ENCODE measurements at regions not wholly inside any gene's neighbourhood (a gene's known extent, or its start where the extent isn't known, plus 50 kb on each side); places are given as distances from the start of the nearest gene placed in this dataset.

DNA sequence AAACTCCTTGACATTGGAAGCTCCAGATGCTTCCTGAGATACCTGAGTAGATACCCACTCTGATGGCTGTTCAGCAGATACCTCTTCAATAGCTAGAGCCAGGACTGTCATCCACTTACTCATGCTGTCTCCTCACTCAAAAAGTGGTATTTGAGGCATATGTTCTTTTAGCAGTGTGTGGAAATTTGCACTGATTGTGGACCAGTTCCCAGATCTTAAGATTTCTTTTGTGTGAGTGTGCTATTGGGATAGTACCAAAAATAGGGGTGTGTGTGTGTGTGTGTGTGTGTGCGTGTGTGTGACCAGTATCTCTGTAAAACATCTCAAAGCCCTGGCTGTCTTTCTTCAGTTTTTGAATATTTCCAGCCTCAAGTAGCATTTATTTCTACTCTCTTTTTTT, 108.3 kb downstream of the SLITRK5 start:
- TF ChIP-seq, protein P1, sequence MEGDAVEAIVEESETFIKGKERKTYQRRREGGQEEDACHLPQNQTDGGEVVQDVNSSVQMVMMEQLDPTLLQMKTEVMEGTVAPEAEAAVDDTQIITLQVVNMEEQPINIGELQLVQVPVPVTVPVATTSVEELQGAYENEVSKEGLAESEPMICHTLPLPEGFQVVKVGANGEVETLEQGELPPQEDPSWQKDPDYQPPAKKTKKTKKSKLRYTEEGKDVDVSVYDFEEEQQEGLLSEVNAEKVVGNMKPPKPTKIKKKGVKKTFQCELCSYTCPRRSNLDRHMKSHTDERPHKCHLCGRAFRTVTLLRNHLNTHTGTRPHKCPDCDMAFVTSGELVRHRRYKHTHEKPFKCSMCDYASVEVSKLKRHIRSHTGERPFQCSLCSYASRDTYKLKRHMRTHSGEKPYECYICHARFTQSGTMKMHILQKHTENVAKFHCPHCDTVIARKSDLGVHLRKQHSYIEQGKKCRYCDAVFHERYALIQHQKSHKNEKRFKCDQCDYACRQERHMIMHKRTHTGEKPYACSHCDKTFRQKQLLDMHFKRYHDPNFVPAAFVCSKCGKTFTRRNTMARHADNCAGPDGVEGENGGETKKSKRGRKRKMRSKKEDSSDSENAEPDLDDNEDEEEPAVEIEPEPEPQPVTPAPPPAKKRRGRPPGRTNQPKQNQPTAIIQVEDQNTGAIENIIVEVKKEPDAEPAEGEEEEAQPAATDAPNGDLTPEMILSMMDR (IDR thresholded peaks at IDR 0.05; ENCODE audit: partially characterized antibody, unreplicated experiment), result no peak
- Mint-ChIP-seq H3K27me3 (ENCODE audit: unreplicated experiment) (no peaks in the 10 kb centered on the region), H3K4me3 (ENCODE audit: unreplicated experiment) (no peak overlapping the region), H3K9me3 (ENCODE audit: unreplicated experiment) (no peaks in the 10 kb centered on the region), H3K4me1 (ENCODE audit: low read depth, unreplicated experiment) (peaks cover 7% of the 10 kb centered on the region), H3K36me3 (ENCODE audit: unreplicated experiment) (no peaks in the 10 kb centered on the region), H3K27ac (ENCODE audit: unreplicated experiment) (no peak overlapping the region)
- DNase-seq, result no peak

GRCh38 chr13:87783366-87783765, 112.2 kb downstream of the SLITRK5 start:
- TF ChIP-seq, protein P1 (IDR thresholded peaks at IDR 0.05; ENCODE audit: partially characterized antibody, unreplicated experiment), result no peak
- Mint-ChIP-seq H3K4me1 (ENCODE audit: low read depth, unreplicated experiment) (peaks cover 7% of the 10 kb centered on the region), H3K27me3 (ENCODE audit: unreplicated experiment) (no peaks in the 10 kb centered on the region), H3K9me3 (ENCODE audit: unreplicated experiment) (no peaks in the 10 kb centered on the region), H3K4me3 (ENCODE audit: unreplicated experiment) (no peak overlapping the region), H3K36me3 (ENCODE audit: unreplicated experiment) (no peaks in the 10 kb centered on the region), H3K27ac (ENCODE audit: unreplicated experiment) (no peak overlapping the region)
- DNase-seq, result no peak

GRCh38 chr13:87788363-87788762, 117.2 kb downstream of the SLITRK5 start:
- no peaks in the 10 kb centered on the region for H3K36me3 Mint-ChIP-seq (ENCODE audit: unreplicated experiment)
- H3K9me3 Mint-ChIP-seq (ENCODE audit: unreplicated experiment), result no peaks in the 10 kb centered on the region
- no peak overlapping the region for H3K4me3 Mint-ChIP-seq (ENCODE audit: unreplicated experiment)
- H3K27ac Mint-ChIP-seq (ENCODE audit: unreplicated experiment), result no peak overlapping the region
- no peaks in the 10 kb centered on the region for H3K27me3 Mint-ChIP-seq (ENCODE audit: unreplicated experiment)
- TF ChIP-seq, protein P1 (IDR thresholded peaks at IDR 0.05; ENCODE audit: partially characterized antibody, unreplicated experiment), result no peak
- no peaks in the 10 kb centered on the region for H3K4me1 Mint-ChIP-seq (ENCODE audit: low read depth, unreplicated experiment)
- DNase-seq, result no peak

GRCh38 chr13:87792878-87793277, 121.7 kb downstream of the SLITRK5 start:
- Mint-ChIP-seq H3K27me3 (ENCODE audit: unreplicated experiment) (no peaks in the 10 kb centered on the region), H3K27ac (ENCODE audit: unreplicated experiment) (no peak overlapping the region), H3K4me3 (ENCODE audit: unreplicated experiment) (no peak overlapping the region), H3K9me3 (ENCODE audit: unreplicated experiment) (no peaks in the 10 kb centered on the region), H3K4me1 (ENCODE audit: low read depth, unreplicated experiment) (peaks cover 7% of the 10 kb centered on the region), H3K36me3 (ENCODE audit: unreplicated experiment) (no peaks in the 10 kb centered on the region)
- TF ChIP-seq, protein P1 (IDR thresholded peaks at IDR 0.05; ENCODE audit: partially characterized antibody, unreplicated experiment), result no peak
- no peak for DNase-seq

DNA sequence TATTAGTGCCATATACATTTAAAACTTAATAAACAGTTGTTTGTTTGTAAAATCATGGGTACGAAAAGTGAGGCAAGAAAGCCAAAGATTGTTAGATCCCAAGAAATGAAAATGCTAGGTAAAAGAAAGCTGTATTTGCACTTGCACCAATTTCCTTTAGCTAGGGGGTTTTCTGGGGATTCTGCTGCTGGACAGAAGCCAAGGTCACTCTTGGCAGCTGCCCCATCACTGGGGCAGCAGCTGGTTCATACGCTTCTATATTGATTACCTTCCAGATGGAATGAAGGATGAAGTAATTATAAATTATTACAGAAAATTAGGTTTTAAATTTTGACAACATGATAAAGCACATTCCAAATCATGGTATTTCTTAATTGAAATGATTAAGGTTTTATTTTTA, 127.4 kb downstream of the SLITRK5 start:
- Mint-ChIP-seq H3K4me3 (ENCODE audit: unreplicated experiment) (no peak overlapping the region), H3K27me3 (ENCODE audit: unreplicated experiment) (no peaks in the 10 kb centered on the region), H3K27ac (ENCODE audit: unreplicated experiment) (peak overlapping the region; percentile 86), H3K36me3 (ENCODE audit: unreplicated experiment) (no peaks in the 10 kb centered on the region), H3K9me3 (ENCODE audit: unreplicated experiment) (peaks cover 3% of the 10 kb centered on the region), H3K4me1 (ENCODE audit: low read depth, unreplicated experiment) (peaks cover 25% of the 10 kb centered on the region)
- TF ChIP-seq, protein P1 (IDR thresholded peaks at IDR 0.05; ENCODE audit: partially characterized antibody, unreplicated experiment), result no peak
- peak; percentile 37 for DNase-seq
